Gastrocnemius medialis (tissue), 4 donors: ENCODE measurements at regions not wholly inside any gene's neighbourhood (a gene's known extent, or its start where the extent isn't known, plus 50 kb on each side); places are given as distances from the start of the nearest gene placed in this dataset.

Experiments used
- POLR2A ChIP-seq, 2 donors: fragments of 450-650 bp; IDR thresholded peaks; one replicate each; pipeline ENCODE4 v1.6.1; 2017; ENCODE audit warnings: antibody characterized with exemption in 2 of 2, mild to moderate bottlenecking in 2 of 2, moderate library complexity in 2 of 2
- TF ChIP-seq, protein P1 (sequence below), 5 experiments: fragments of 450-650 bp in 3 of 5; fragments of 200-600 bp in 2 of 5; sonication (generic) in 2 of 5; IDR thresholded peaks in 4 of 5; conservative IDR thresholded peaks in 1 of 5; 1 replicate in 4 of 5; 2 replicates in 1 of 5; pipeline ENCODE4 v1.5.1; 2016 to 2019; ENCODE audit warnings: antibody characterized with exemption in 5 of 5, mild to moderate bottlenecking in 3 of 5, moderate library complexity in 3 of 5

- TF ChIP-seq, protein P1, sequence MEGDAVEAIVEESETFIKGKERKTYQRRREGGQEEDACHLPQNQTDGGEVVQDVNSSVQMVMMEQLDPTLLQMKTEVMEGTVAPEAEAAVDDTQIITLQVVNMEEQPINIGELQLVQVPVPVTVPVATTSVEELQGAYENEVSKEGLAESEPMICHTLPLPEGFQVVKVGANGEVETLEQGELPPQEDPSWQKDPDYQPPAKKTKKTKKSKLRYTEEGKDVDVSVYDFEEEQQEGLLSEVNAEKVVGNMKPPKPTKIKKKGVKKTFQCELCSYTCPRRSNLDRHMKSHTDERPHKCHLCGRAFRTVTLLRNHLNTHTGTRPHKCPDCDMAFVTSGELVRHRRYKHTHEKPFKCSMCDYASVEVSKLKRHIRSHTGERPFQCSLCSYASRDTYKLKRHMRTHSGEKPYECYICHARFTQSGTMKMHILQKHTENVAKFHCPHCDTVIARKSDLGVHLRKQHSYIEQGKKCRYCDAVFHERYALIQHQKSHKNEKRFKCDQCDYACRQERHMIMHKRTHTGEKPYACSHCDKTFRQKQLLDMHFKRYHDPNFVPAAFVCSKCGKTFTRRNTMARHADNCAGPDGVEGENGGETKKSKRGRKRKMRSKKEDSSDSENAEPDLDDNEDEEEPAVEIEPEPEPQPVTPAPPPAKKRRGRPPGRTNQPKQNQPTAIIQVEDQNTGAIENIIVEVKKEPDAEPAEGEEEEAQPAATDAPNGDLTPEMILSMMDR (IDR thresholded peaks at IDR 0.05 in 4 of 5, conservative IDR thresholded peaks at IDR 0.05 in 1 of 5): no peak
- TF ChIP-seq POLR2A (IDR thresholded peaks at IDR 0.05): no peak
Observed at GRCh38 chr2:37794717-37795116, 123.3 kb upstream of the CDC42EP3 start.
